SK-N-SH treated with all-trans-retinoic acid at 6 μM for 48 hours (cell line): ENCODE measurements at regions not wholly inside any gene's neighbourhood (a gene's known extent, or its start where the extent isn't known, plus 50 kb on each side); places are given as distances from the start of the nearest gene placed in this dataset.

ENCODE experiments used
- ATAC-seq: fragments of 200-7000 bp; cut with Tn5 transposase; 3 replicates; pipeline ENCODE4 v1.9.1; 2020; ENCODE audit warnings: mild to moderate bottlenecking, moderate library complexity
- ARNTL ChIP-seq: fragments of 450-650 bp; formaldehyde crosslinking; IDR thresholded peaks from 2 replicates; pipeline ENCODE4 v1.5.0; 2020; ENCODE audit warnings: low read depth, mild to moderate bottlenecking, moderate library complexity, borderline replicate concordance
- BACH2 ChIP-seq: fragments of 250-450 bp; sonication (Bioruptor Pico); IDR thresholded peaks from 2 replicates; pipeline ENCODE4 v1.9.0; 2021; ENCODE audit warnings: mild to moderate bottlenecking, borderline replicate concordance
- CSDC2 ChIP-seq: fragments of 250-450 bp; sonication (Bioruptor Pico); IDR thresholded peaks from 2 replicates; pipeline ENCODE4 v1.5.0; 2020; ENCODE audit warnings: mild to moderate bottlenecking, moderate library complexity
- ESRRG ChIP-seq: fragments of 250-450 bp; sonication (Bioruptor Pico); IDR thresholded peaks from 2 replicates; pipeline ENCODE4 v1.6.1; 2021; ENCODE audit warnings: mild to moderate bottlenecking
- ISL1 ChIP-seq: fragments of 250-450 bp; sonication (Bioruptor Pico); IDR thresholded peaks from 2 replicates; pipeline ENCODE4 v2.1.2; 2022; ENCODE audit warnings: mild to moderate bottlenecking, moderate library complexity
- OSR1 ChIP-seq: fragments of 250-450 bp; sonication (Bioruptor Pico); IDR thresholded peaks from 2 replicates; pipeline ENCODE4 v1.8.0; 2022; ENCODE audit warnings: moderate library complexity, mild to moderate bottlenecking, inconsistent platforms
- PPARA ChIP-seq: fragments of 250-450 bp; sonication (Bioruptor Pico); IDR thresholded peaks from 2 replicates; pipeline ENCODE4 v1.5.0; 2020; ENCODE audit warnings: mild to moderate bottlenecking, borderline replicate concordance
- RARB ChIP-seq: fragments of 250-450 bp; sonication (Bioruptor Pico); IDR thresholded peaks from 2 replicates; pipeline ENCODE4 v1.8.0; 2021; ENCODE audit warnings: mild to moderate bottlenecking, moderate library complexity
- SNAI2 ChIP-seq: fragments of 250-450 bp; sonication (Bioruptor Pico); IDR thresholded peaks from 2 replicates; pipeline ENCODE4 v1.5.0; 2020; ENCODE audit warnings: mild to moderate bottlenecking, moderate library complexity
- TCF4 ChIP-seq: fragments of 250-450 bp; sonication (Bioruptor Pico); IDR thresholded peaks from 2 replicates; pipeline ENCODE4 v1.8.0; 2021; ENCODE audit warnings: mild to moderate bottlenecking, moderate library complexity, borderline replicate concordance
- TOX ChIP-seq: fragments of 250-450 bp; sonication (Bioruptor Pico); IDR thresholded peaks from 2 replicates; pipeline ENCODE4 v1.8.0; 2021; ENCODE audit warnings: mild to moderate bottlenecking, moderate library complexity, borderline replicate concordance
- ZC3H10 ChIP-seq: fragments of 250-450 bp; sonication (Bioruptor Pico); IDR thresholded peaks from 2 replicates; pipeline ENCODE4 v1.5.1; 2021; ENCODE audit warnings: mild to moderate bottlenecking, moderate library complexity
- ZFP3 ChIP-seq: fragments of 250-450 bp; sonication (Bioruptor Pico); IDR thresholded peaks from 2 replicates; pipeline ENCODE4 v1.5.0; 2020; ENCODE audit warnings: mild to moderate bottlenecking, moderate library complexity
- ZFP30 ChIP-seq: fragments of 450-650 bp; formaldehyde crosslinking; IDR thresholded peaks from 2 replicates; pipeline ENCODE4 v1.5.0; 2022; ENCODE audit warnings: mild to moderate bottlenecking, moderate library complexity
- ZNF565 ChIP-seq: fragments of 450-650 bp; formaldehyde crosslinking; conservative IDR thresholded peaks from 2 replicates; pipeline ENCODE4 v1.5.0; 2020; ENCODE audit warnings: low read depth, mild to moderate bottlenecking, moderate library complexity
- ZNF70 ChIP-seq: fragments of 450-650 bp; formaldehyde crosslinking; IDR thresholded peaks from 2 replicates; pipeline ENCODE4 v1.5.0; 2020; ENCODE audit warnings: mild to moderate bottlenecking, moderate library complexity
- ZNF8 ChIP-seq: fragments of 450-650 bp; formaldehyde crosslinking; IDR thresholded peaks from 2 replicates; pipeline ENCODE4 v1.5.0; 2020; ENCODE audit warnings: mild to moderate bottlenecking, moderate library complexity
- TF ChIP-seq, protein P1 (sequence below): fragments of 250-450 bp; sonication (Bioruptor Pico); IDR thresholded peaks from 2 replicates; pipeline ENCODE4 v1.5.1; 2020; ENCODE audit warnings: low read depth, mild to moderate bottlenecking, moderate library complexity
- TF ChIP-seq, protein P2 (sequence below): fragments of 250-450 bp; sonication (Bioruptor Pico); IDR thresholded peaks from 2 replicates; pipeline ENCODE4 v1.5.1; 2021; ENCODE audit warnings: mild to moderate bottlenecking, moderate library complexity
- TF ChIP-seq, protein P3 (sequence below): fragments of 250-450 bp; sonication (Bioruptor Pico); IDR thresholded peaks from 2 replicates; pipeline ENCODE4 v1.8.0; 2020; ENCODE audit warnings: mild to moderate bottlenecking, moderate library complexity, borderline replicate concordance
- TF ChIP-seq, protein P4 (sequence below): fragments of 250-450 bp; sonication (Bioruptor Pico); IDR thresholded peaks from 2 replicates; pipeline ENCODE4 v1.8.0; 2021; ENCODE audit warnings: low read depth, mild to moderate bottlenecking, moderate library complexity, borderline replicate concordance

DNA sequence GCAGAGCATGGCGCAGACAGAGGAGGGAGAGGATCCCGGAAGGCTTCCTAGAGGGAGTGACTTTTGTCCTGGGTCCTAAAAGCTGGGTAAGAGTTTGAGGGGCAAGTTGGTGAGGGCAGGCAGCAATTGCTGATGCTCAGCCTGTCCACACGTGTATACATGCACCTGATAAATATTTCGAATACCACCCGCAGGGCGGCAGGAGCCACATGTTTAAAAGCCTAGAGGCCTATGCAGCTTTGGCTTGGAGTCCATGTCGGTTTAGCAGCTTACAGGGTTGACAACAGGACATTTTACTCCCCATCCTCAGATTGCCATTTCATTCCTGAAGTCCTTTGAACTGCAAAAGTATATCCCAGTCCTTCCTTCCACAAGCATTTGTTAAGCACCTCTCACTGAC lies 99.1 kb downstream of the KATNIP start:
- ATAC-seq, result no peak
- TF ChIP-seq TCF4 (CRISPR knock-in tag) (no peak), ZFP3 (0 out of 2 replicates have a peak, but pooled peaks have one; percentile 28)
- TF ChIP-seq, all 23 proteins: peak for 1

DNA sequence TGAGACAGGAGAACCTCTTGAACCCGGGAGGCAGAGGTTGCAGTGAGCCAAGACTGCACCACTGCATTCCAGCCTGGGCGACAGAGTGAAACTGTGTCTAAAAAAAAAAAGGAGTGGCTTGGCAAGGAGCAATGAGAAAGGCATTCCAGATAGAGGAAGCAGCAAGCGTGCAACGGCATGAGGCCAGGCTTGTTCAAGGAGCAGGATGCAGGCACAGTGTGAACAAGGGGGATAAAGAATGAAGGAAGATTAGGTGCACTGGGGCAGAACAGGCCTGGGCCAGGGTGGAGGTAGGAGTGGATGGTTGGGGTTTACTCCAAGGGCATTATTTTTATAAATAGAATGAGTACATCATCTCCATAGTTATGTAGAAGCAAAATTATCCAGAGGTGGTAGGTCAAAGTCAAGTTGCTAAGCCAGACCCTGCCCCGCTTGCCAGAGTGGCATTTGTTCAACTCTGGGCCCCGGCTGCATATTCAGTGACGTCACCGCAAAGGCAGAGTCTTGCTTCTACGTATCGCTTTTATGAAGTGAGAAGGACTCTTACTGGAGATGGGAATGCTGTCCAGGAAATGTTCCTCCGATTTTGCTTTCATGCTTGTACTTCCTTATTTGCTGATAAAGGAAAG lies 100.2 kb downstream of the KATNIP start:
- no peak for ATAC-seq
- TF ChIP-seq ESRRG (CRISPR knock-in tag), result no peak
- no peak for TF ChIP-seq CSDC2
- TF ChIP-seq TOX (CRISPR knock-in tag), result no peak
- TF ChIP-seq, protein P1, sequence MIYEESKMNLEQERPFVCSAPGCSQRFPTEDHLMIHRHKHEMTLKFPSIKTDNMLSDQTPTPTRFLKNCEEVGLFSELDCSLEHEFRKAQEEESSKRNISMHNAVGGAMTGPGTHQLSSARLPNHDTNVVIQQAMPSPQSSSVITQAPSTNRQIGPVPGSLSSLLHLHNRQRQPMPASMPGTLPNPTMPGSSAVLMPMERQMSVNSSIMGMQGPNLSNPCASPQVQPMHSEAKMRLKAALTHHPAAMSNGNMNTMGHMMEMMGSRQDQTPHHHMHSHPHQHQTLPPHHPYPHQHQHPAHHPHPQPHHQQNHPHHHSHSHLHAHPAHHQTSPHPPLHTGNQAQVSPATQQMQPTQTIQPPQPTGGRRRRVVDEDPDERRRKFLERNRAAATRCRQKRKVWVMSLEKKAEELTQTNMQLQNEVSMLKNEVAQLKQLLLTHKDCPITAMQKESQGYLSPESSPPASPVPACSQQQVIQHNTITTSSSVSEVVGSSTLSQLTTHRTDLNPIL (CRISPR knock-in tag), result no peak
- TF ChIP-seq, protein P2, sequence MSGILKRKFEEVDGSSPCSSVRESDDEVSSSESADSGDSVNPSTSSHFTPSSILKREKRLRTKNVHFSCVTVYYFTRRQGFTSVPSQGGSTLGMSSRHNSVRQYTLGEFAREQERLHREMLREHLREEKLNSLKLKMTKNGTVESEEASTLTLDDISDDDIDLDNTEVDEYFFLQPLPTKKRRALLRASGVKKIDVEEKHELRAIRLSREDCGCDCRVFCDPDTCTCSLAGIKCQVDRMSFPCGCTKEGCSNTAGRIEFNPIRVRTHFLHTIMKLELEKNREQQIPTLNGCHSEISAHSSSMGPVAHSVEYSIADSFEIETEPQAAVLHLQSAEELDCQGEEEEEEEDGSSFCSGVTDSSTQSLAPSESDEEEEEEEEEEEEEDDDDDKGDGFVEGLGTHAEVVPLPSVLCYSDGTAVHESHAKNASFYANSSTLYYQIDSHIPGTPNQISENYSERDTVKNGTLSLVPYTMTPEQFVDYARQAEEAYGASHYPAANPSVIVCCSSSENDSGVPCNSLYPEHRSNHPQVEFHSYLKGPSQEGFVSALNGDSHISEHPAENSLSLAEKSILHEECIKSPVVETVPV, result no peak
- no peak for TF ChIP-seq ZNF70
- no peak for TF ChIP-seq ZFP3
- TF ChIP-seq, protein P3, sequence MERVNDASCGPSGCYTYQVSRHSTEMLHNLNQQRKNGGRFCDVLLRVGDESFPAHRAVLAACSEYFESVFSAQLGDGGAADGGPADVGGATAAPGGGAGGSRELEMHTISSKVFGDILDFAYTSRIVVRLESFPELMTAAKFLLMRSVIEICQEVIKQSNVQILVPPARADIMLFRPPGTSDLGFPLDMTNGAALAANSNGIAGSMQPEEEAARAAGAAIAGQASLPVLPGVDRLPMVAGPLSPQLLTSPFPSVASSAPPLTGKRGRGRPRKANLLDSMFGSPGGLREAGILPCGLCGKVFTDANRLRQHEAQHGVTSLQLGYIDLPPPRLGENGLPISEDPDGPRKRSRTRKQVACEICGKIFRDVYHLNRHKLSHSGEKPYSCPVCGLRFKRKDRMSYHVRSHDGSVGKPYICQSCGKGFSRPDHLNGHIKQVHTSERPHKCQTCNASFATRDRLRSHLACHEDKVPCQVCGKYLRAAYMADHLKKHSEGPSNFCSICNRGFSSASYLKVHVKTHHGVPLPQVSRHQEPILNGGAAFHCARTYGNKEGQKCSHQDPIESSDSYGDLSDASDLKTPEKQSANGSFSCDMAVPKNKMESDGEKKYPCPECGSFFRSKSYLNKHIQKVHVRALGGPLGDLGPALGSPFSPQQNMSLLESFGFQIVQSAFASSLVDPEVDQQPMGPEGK (CRISPR knock-in tag), result no peak
- no peak for TF ChIP-seq PPARA (CRISPR knock-in tag)
- no peak for TF ChIP-seq ARNTL
- no peak for TF ChIP-seq RARB

DNA sequence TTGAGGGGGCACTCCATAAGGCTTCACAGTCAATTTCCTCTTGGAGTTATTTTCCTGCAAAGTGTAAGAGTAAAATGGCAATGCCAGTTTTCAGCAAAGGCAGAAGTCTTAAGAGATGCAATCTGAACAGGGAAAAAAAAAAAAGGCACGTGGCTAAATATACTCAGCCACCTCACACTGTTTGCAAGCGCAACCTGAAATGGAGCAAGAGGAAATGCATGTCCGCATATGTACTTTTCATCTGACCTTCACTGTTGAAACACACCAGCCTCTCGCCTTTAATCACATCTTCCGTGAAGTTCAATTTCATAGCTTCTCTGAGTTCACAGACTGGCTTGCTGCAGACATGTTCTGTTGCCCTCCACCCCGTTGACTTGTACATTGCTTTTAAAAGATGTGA lies 101.4 kb downstream of the KATNIP start:
- no peak for ATAC-seq

DNA sequence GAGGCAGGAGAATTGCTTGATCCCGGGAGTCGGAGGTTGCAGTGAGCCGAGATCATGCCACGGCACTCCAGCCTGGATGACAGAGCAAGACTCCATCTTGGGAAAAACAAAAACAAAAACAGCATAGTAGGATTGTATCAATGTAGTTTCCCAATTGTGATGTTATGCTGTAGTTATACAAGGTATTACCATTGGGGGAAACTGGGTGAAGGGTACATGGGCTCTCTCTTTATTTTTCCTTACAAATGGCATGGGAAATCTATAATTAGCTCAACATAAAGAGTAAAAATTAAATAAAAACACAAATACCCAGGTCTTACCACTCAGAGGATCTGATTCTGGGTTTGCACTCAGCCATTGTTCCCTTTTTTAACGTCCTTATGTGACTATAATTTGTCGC lies 107.9 kb downstream of the KATNIP start:
- no peak for ATAC-seq
- TF ChIP-seq ZFP30 (CRISPR knock-in tag) (no peak), BACH2 (CRISPR knock-in tag) (no peak), ARNTL (no peak), ISL1 (CRISPR knock-in tag) (no peak), ZC3H10 (CRISPR knock-in tag) (no peak), OSR1 (CRISPR knock-in tag) (no peak), ZFP3 (no peak), ESRRG (CRISPR knock-in tag) (no peak), TCF4 (CRISPR knock-in tag) (no peak), RARB (no peak), ZNF70 (no peak)
- TF ChIP-seq, protein P2, result no peak
- TF ChIP-seq, protein P4, sequence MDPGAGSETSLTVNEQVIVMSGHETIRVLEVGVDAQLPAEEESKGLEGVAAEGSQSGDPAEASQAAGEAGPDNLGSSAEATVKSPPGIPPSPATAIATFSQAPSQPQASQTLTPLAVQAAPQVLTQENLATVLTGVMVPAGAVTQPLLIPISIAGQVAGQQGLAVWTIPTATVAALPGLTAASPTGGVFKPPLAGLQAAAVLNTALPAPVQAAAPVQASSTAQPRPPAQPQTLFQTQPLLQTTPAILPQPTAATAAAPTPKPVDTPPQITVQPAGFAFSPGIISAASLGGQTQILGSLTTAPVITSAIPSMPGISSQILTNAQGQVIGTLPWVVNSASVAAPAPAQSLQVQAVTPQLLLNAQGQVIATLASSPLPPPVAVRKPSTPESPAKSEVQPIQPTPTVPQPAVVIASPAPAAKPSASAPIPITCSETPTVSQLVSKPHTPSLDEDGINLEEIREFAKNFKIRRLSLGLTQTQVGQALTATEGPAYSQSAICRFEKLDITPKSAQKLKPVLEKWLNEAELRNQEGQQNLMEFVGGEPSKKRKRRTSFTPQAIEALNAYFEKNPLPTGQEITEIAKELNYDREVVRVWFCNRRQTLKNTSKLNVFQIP, result no peak

More for the DNA sequence above, 101.4 kb downstream of the KATNIP start:
- TF ChIP-seq ZNF8 (CRISPR knock-in tag) (no peak), SNAI2 (CRISPR knock-in tag) (no peak), TCF4 (CRISPR knock-in tag) (no peak), ZNF565 (CRISPR knock-in tag) (no peak), ZFP3 (no peak), ZC3H10 (CRISPR knock-in tag) (no peak), ESRRG (CRISPR knock-in tag) (no peak), ZNF70 (no peak), PPARA (CRISPR knock-in tag) (no peak), ZFP30 (CRISPR knock-in tag) (no peak)
- TF ChIP-seq, protein P2, result no peak
- TF ChIP-seq, protein P4, result no peak
- TF ChIP-seq, all 23 proteins: peak for 0
